ENCODE measurements at regions not wholly inside any gene's neighbourhood (a gene's known extent, or its start where the extent isn't known, plus 50 kb on each side); places are given as distances from the start of the nearest gene placed in this dataset.

GRCh38 chr1:196060539-196060938, 547.7 kb downstream of the KCNT2 start:
- no peak for TF ChIP-seq CTCF (IDR thresholded peaks at IDR 0.05 in 4 of 5, conservative IDR thresholded peaks at IDR 0.05 in 1 of 5)
- TF ChIP-seq POLR2A (IDR thresholded peaks at IDR 0.05) = no peak
